Caki2 (cell line): ENCODE measurements at regions not wholly inside any gene's neighbourhood (a gene's known extent, or its start where the extent isn't known, plus 50 kb on each side); places are given as distances from the start of the nearest gene placed in this dataset.
"Not testable (repeated sequence)": the region's sequence is repeated elsewhere in the genome, so short reads cannot be mapped to it uniquely, and the experiment has no call there.

Experiments
- DNase-seq: peaks from one replicate; pipeline ENCODE4 v3.0.0-alpha.2; 2015; ENCODE audit warnings: low read depth
- in situ Hi-C: cut with HindIII; loops from 2 replicates; pipeline ENCODE4 v1.10.0; 2016; ENCODE audit warnings: low sequenced_read_pairs, low pct_unique_long_range_greater_than_20kb, mixed read lengths

- DNase-seq, result no peak
These were observed 57.2 kb upstream of the CXorf66 start for GRCh38 chrX:140022482-140022881.

DNA sequence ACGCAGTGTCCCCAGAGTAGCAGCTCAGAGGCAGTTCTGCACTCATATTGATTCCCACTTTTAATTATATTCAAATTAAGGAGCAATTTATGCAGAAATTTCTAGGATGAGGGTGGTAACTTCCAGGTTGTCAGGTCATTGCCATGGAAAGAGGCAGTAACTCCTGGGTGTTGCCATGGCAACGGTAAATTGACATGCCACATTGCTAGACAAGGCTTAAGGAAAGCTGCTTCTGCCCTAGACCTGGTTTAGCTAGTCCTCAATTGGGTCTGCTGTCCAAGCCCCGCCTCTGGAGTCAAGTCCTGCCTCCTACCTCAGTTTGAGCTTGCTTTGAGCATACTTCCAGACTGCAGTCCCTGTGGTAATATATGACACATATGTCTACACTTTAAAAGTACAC, 53.8 kb upstream of the CXorf66 start:
- DNase-seq, in situ Hi-C loops: not testable (repeated sequence)

More at GRCh38 chrX:140022482-140022881, 57.2 kb upstream of the CXorf66 start:
- in situ Hi-C loops, result no loop called here
